ENCODE measurements at regions not wholly inside any gene's neighbourhood (a gene's known extent, or its start where the extent isn't known, plus 50 kb on each side); places are given as distances from the start of the nearest gene placed in this dataset.

DNA sequence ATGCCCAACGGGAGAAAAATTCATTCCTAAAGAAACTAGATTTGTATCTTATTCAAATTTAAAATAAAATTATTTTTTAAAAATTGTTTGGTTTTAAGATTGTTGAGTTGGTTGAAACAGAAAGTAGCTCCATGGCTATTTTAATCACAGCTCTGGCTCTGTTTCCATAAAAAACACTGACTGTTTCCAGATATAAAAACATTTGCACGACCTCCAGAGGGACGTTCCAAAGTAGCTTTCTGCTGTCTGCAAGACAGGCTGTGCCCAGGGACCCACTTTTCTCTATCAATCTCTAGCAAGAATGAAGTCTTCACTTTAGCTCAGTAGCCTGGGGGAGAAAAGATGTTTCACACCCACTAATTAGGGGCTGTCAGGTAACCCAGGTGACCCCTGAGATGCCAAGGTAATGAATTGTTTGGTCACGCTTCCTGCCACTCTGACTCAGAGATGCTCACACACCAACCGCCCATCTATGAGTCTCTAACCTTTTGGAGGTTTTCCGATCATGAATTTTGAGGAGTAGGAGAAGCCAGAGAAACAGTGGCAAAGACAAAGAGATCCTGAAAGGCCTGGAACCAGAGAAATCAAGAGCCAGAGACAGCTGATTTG lies 220.1 kb upstream of the SOX9 start:
- Histone ChIP-seq H3K23ac (ENCODE audit: low read length) (no peak overlapping the region), H2AK5ac (ENCODE audit: low read length) (no peak overlapping the region), H3K14ac (ENCODE audit: low read length) (no peak overlapping the region), H4K8ac (ENCODE audit: low read depth, low read length) (no peak overlapping the region), H3K4me1 (ENCODE audit: control insufficient read depth in 1 of 2, insufficient read depth in 2 of 2, low read length in 2 of 2) (peaks cover 2 to 6% of the 10 kb centered on the region in 2 experiments), H3K79me1 (ENCODE audit: low read length) (peaks cover 5% of the 10 kb centered on the region), H3K4me2 (ENCODE audit: low read length) (no peak overlapping the region), H4K12ac (ENCODE audit: low read depth, low read length) (no peak overlapping the region), H2BK12ac (ENCODE audit: low read length) (no peak overlapping the region), H3K4ac (ENCODE audit: low read depth, low read length) (no peak overlapping the region), H3K9ac (ENCODE audit: low read length) (no peak overlapping the region), H3K9me3 (ENCODE audit: insufficient read depth, low read depth, low read length) (no peaks in the 10 kb centered on the region), H3K79me2 (ENCODE audit: control insufficient read depth, insufficient read depth, low read length, poor library complexity) (no peaks in the 10 kb centered on the region), H2AFZ (ENCODE audit: insufficient read depth, low read length, poor library complexity) (no peak overlapping the region), H3K36me3 (ENCODE audit: control insufficient read depth in 1 of 2, insufficient read depth in 2 of 2, low read length in 2 of 2) (no peaks in the 10 kb centered on the region), H2BK120ac (ENCODE audit: insufficient read depth, low read length, poor library complexity) (no peak overlapping the region), H3K4me3 (ENCODE audit: low read depth, low read length) (no peak overlapping the region), H2BK5ac (ENCODE audit: low read depth, low read length, poor library complexity) (no peak overlapping the region), H3K27ac (ENCODE audit: low read depth, low read length) (no peak overlapping the region), H3K18ac (ENCODE audit: low read length) (no peak overlapping the region), H4K91ac (ENCODE audit: low read depth, low read length) (no peak overlapping the region), H3K27me3 (ENCODE audit: insufficient read depth, low read length) (no peaks in the 10 kb centered on the region)
- no CpG with 5 or more reads among the region's 6 CpGs for WGBS (ENCODE audit: extremely low coverage, insufficient coverage, insufficient read length)
- no peak for DNase-seq

DNA sequence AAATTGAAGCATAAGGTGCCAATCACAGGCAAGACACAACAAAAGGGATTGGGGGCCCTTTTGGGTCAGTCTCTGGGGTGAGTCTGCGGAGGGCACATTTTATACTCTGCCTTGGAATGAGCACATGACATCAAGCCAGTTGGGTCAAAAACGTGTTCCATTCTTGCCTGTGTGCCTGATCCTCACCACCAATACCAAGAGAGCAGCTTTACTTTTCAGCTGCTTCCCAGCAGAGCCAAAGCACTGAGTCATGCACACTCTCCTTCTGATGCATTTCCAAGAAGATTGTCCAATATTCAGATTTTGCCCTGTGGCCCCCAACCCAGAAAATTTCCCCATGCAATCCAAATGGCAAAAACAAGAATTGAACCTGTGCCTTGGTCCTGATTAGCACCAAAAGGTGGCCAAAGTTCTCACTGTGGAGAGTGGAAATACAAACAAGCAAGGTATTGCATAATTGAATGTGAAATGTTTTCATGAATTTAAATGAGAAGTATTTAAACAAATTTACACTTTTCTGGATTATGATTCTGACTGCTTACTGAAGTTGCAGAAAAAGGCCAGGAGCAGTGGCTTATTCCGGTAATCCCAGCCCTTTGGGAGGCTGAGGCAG lies 217.8 kb upstream of the SOX9 start:
- Histone ChIP-seq H3K79me2 (ENCODE audit: control insufficient read depth, insufficient read depth, low read length, poor library complexity) (no peaks in the 10 kb centered on the region), H3K79me1 (ENCODE audit: low read length) (peaks cover 8% of the 10 kb centered on the region), H3K4me1 (ENCODE audit: control insufficient read depth in 1 of 2, insufficient read depth in 2 of 2, low read length in 2 of 2) (peaks cover 9 to 13% of the 10 kb centered on the region in 2 experiments), H4K12ac (ENCODE audit: low read depth, low read length) (no peak overlapping the region), H2BK5ac (ENCODE audit: low read depth, low read length, poor library complexity) (no peak overlapping the region), H3K9me3 (ENCODE audit: insufficient read depth, low read depth, low read length) (no peaks in the 10 kb centered on the region), H3K36me3 (ENCODE audit: control insufficient read depth in 1 of 2, insufficient read depth in 2 of 2, low read length in 2 of 2) (no peaks in the 10 kb centered on the region), H2AK5ac (ENCODE audit: low read length) (no peak overlapping the region), H3K27me3 (ENCODE audit: insufficient read depth, low read length) (no peaks in the 10 kb centered on the region), H2BK12ac (ENCODE audit: low read length) (peak overlapping the region; percentile 36), H3K27ac (ENCODE audit: low read depth, low read length) (no peak overlapping the region), H3K4me2 (ENCODE audit: low read length) (no peak overlapping the region), H3K14ac (ENCODE audit: low read length) (no peak overlapping the region), H2AFZ (ENCODE audit: insufficient read depth, low read length, poor library complexity) (no peak overlapping the region), H3K23ac (ENCODE audit: low read length) (no peak overlapping the region), H4K91ac (ENCODE audit: low read depth, low read length) (no peak overlapping the region), H3K4ac (ENCODE audit: low read depth, low read length) (no peak overlapping the region), H4K8ac (ENCODE audit: low read depth, low read length) (no peak overlapping the region), H2BK120ac (ENCODE audit: insufficient read depth, low read length, poor library complexity) (no peak overlapping the region), H3K9ac (ENCODE audit: low read length) (no peak overlapping the region), H3K4me3 (ENCODE audit: low read depth, low read length) (no peak overlapping the region), H3K18ac (ENCODE audit: low read length) (no peak overlapping the region)
- DNase-seq = no peak
- WGBS (ENCODE audit: extremely low coverage, insufficient coverage, insufficient read length) = no CpG with 5 or more reads among the region's 3 CpGs

DNA sequence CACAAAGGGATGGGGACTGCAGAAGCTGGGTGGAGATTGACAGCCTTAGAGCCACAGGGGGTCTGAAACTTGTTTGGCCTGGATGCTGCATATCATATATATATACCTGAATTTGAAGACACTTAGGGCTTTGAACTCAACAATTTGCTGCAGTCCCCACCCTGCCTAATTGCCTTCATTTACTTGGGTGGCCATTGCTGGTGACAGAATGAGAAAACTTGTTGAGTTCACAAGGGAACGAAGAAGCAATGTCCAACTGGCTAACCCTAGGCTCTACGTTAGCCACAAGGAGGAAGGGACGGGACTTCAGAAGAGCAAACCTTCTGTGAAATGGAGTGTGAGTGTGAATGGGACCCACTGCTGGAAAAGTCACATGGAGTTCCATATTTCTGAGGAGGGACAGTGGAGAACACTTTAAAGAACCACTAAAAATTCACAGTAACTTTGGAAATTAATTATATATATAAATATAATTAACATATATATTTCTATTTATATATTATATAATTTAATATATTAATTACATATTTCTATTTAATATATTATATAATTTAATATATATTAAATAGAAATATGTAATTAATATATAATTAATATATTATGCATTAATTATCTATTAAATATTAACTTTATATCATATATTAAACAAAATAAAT lies 215.3 kb upstream of the SOX9 start:
- H2AFZ ChIP-seq (ENCODE audit: insufficient read depth, low read length, poor library complexity) = no peak overlapping the region
- no peak overlapping the region for H3K4ac ChIP-seq (ENCODE audit: low read depth, low read length)
- H3K4me2 ChIP-seq (ENCODE audit: low read length) = no peak overlapping the region
- H3K23ac ChIP-seq (ENCODE audit: low read length) = no peak overlapping the region
- no peak overlapping the region for H4K12ac ChIP-seq (ENCODE audit: low read depth, low read length)
- H3K27me3 ChIP-seq (ENCODE audit: insufficient read depth, low read length) = no peaks in the 10 kb centered on the region
- H3K4me3 ChIP-seq (ENCODE audit: low read depth, low read length) = no peak overlapping the region
- H4K91ac ChIP-seq (ENCODE audit: low read depth, low read length) = no peak overlapping the region
- no CpG with 5 or more reads among the region's 3 CpGs for WGBS (ENCODE audit: extremely low coverage, insufficient coverage, insufficient read length)
- H2BK12ac ChIP-seq (ENCODE audit: low read length) = no peak overlapping the region
- H3K9ac ChIP-seq (ENCODE audit: low read length) = no peak overlapping the region
- H3K79me1 ChIP-seq (ENCODE audit: low read length) = peaks cover 5% of the 10 kb centered on the region
- no peak for DNase-seq
- peaks cover 9 to 13% of the 10 kb centered on the region in 2 experiments for H3K4me1 ChIP-seq (ENCODE audit: control insufficient read depth in 1 of 2, insufficient read depth in 2 of 2, low read length in 2 of 2)
- H2AK5ac ChIP-seq (ENCODE audit: low read length) = no peak overlapping the region
- no peaks in the 10 kb centered on the region for H3K36me3 ChIP-seq (ENCODE audit: control insufficient read depth in 1 of 2, insufficient read depth in 2 of 2, low read length in 2 of 2)
- no peaks in the 10 kb centered on the region for H3K9me3 ChIP-seq (ENCODE audit: insufficient read depth, low read depth, low read length)
- H2BK120ac ChIP-seq (ENCODE audit: insufficient read depth, low read length, poor library complexity) = no peak overlapping the region
- H3K18ac ChIP-seq (ENCODE audit: low read length) = no peak overlapping the region
- no peaks in the 10 kb centered on the region for H3K79me2 ChIP-seq (ENCODE audit: control insufficient read depth, insufficient read depth, low read length, poor library complexity)
- H3K27ac ChIP-seq (ENCODE audit: low read depth, low read length) = no peak overlapping the region
- no peak overlapping the region for H2BK5ac ChIP-seq (ENCODE audit: low read depth, low read length, poor library complexity)
- H4K8ac ChIP-seq (ENCODE audit: low read depth, low read length) = no peak overlapping the region
- H3K14ac ChIP-seq (ENCODE audit: low read length) = no peak overlapping the region

DNA sequence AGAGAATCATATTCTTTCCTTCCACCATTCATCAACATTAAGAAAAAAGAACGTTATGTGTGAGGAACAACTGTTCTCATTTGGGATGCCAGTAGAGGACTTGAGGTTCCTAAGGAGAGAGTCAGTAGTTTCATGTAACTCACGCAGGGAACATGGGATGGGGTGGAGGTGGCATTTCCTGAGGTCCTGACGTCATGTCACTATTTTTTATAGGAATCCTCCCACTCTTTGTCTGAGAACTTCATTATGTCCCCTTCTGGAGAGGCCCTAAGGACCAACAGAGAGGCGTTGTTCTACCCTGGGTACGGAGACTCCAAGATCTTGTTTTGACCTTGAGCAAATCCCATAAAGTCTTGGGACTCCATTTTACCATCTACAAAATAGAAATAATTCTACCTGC lies 211.7 kb upstream of the SOX9 start:
- no peak overlapping the region for H3K27ac ChIP-seq (ENCODE audit: low read depth, low read length)
- H2AK5ac ChIP-seq (ENCODE audit: low read length) = no peak overlapping the region
- H2BK12ac ChIP-seq (ENCODE audit: low read length) = no peak overlapping the region
- no peak overlapping the region for H4K91ac ChIP-seq (ENCODE audit: low read depth, low read length)
- H3K9me3 ChIP-seq (ENCODE audit: insufficient read depth, low read depth, low read length) = no peaks in the 10 kb centered on the region
- no peaks in the 10 kb centered on the region for H3K36me3 ChIP-seq (ENCODE audit: control insufficient read depth in 1 of 2, insufficient read depth in 2 of 2, low read length in 2 of 2)
- no peak overlapping the region for H4K8ac ChIP-seq (ENCODE audit: low read depth, low read length)
- no peaks in the 10 kb centered on the region for H3K79me2 ChIP-seq (ENCODE audit: control insufficient read depth, insufficient read depth, low read length, poor library complexity)
- no peak overlapping the region for H3K14ac ChIP-seq (ENCODE audit: low read length)
- no peak overlapping the region for H3K18ac ChIP-seq (ENCODE audit: low read length)
- H3K4me3 ChIP-seq (ENCODE audit: low read depth, low read length) = no peak overlapping the region
- no peak for DNase-seq
- H2BK120ac ChIP-seq (ENCODE audit: insufficient read depth, low read length, poor library complexity) = no peak overlapping the region
- H3K4me1 ChIP-seq (ENCODE audit: control insufficient read depth in 1 of 2, insufficient read depth in 2 of 2, low read length in 2 of 2) = peaks cover 6 to 9% of the 10 kb centered on the region in 2 experiments
- H3K9ac ChIP-seq (ENCODE audit: low read length) = no peak overlapping the region
- no peak overlapping the region for H3K23ac ChIP-seq (ENCODE audit: low read length)
- peaks cover 4% of the 10 kb centered on the region for H3K79me1 ChIP-seq (ENCODE audit: low read length)
- H3K4me2 ChIP-seq (ENCODE audit: low read length) = no peak overlapping the region
- WGBS (ENCODE audit: extremely low coverage, insufficient coverage, insufficient read length) = no CpG with 5 or more reads among the region's 5 CpGs
- no peak overlapping the region for H2BK5ac ChIP-seq (ENCODE audit: low read depth, low read length, poor library complexity)
- no peaks in the 10 kb centered on the region for H3K27me3 ChIP-seq (ENCODE audit: insufficient read depth, low read length)
- H3K4ac ChIP-seq (ENCODE audit: low read depth, low read length) = no peak overlapping the region
- no peak overlapping the region for H4K12ac ChIP-seq (ENCODE audit: low read depth, low read length)
- no peak overlapping the region for H2AFZ ChIP-seq (ENCODE audit: insufficient read depth, low read length, poor library complexity)
